ENCODE measurements at regions not wholly inside any gene's neighbourhood (a gene's known extent, or its start where the extent isn't known, plus 50 kb on each side); places are given as distances from the start of the nearest gene placed in this dataset.
"Not testable (repeated sequence)": the region's sequence is repeated elsewhere in the genome, so short reads cannot be mapped to it uniquely, and the experiment has no call there.

DNA sequence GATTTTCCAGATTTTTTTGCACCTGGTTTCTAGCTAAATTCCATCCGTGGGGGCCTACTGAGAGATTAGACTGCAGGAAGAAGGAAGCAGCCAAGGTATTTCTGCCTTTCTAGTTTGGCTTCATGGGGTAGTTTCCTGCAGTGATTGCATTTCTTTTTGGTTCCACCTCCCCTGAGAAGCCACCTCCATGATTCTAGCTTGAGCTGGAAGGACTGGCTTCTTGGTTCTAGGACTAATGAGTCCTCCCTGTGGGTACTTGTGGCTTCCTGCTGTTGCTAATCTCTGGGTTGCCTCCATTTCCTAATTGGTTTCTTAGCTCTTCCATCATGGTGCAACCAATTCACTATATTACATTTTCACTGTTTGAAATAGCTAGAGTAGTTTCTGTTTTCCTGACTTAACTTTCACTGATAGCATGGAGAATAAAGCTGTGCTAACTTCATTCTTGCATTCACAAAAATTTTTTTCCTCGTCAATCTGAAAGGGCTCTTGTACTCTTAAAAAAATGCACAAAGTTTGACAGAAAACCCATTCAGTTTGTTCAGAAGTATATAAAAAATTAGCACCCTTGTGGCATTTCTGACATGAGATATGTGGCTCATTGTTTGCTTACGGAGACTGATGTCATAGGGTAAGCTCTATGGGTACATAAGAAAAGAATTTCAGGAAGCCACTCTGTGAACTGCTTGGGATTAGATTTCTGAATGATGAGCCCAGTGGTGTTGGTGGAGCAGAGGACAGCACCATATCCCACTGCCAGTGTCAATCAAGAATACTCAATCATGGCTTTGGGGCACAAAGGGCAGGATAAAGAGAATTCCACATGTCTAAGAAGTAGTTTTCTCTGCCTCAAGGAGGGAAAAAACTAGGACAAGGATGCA, 242.8 kb upstream of the RBMS1 start:
- DNase-seq: peak; percentile 32

GRCh38 chr2:160737247-160737646, 243.6 kb upstream of the RBMS1 start:
- no peak for DNase-seq

DNA sequence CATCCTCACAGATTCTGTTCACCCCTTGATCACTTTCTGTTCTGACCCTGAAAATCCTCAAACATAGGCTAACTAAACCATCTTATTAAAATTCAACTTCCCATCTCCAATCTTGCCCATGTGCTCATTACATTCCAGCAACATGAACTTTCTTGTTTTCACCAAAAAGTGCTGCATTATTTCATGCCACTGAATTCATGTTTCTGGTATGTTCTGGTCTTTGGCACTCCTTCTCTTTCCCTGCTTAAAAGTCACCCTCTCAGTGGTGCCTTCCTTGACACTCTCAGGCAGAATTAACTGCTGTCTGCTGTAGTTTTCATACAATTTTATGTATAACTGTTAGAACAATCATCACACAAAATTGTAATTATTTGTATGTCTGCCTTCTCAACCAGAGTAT, 247.7 kb upstream of the RBMS1 start:
- DNase-seq: no peak

- no peak for DNase-seq
Observed at GRCh38 chr2:160741815-160742214, 248.2 kb upstream of the RBMS1 start.

- no peak for DNase-seq
Observed at GRCh38 chr2:160742667-160743066, 249.1 kb upstream of the RBMS1 start.

DNA sequence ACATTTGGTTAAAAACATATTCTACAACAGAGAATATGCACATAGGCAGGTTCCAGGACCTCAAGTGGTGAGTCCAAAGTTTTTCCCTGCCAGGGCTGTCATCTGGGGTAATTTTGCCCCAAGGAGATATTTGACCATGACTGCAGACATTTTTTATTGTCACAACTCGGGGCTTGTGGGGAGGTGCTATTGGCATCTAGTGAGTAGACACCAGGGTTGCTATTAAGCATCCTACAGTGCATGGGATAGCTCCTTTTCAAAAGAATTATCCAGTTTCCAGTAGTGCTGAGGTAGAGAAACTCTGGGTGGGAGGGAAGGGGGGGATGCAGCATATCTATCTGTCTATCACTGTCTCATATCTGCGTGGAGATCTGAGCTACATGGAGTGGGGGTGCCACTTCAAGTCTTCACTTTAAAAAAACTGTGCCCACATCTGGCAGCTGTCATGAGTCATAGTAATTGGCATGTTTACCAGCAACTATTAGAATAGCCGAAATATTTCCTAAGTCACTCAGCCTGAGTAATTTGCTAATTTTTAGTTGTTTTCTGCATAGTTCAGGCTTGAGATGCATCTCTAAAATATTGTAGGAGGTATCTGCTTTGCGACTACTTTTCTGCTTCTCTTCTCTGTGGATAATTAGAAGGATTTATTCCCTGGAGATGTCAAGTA, 254.0 kb upstream of the RBMS1 start:
- DNase-seq: peak; percentile 38

DNA sequence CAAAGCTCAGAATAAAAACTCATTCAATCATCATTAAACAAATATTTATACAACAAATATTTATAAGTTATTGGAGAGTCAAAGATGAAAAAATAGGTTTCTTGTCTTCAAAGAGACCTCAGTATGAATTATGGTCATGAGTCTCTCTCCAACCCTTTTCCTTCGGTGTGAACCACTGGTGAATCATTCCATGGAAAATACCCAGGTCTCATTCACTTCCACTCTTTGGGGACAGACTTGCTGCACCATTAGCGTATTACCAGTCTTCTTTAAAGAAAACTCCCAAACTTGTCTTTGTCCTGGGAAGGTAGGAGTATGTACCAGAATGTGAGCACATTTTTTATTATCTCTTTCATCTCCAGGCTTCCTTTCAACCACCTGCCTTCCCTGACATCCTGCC, 257.4 kb upstream of the RBMS1 start:
- no peak for DNase-seq

- DNase-seq: peak; percentile 7
Observed at GRCh38 chr2:160752475-160753330, 259.1 kb upstream of the RBMS1 start.

GRCh38 chr2:160753331-160753654, 259.7 kb upstream of the RBMS1 start:
- DNase-seq: no peak

GRCh38 chr2:160753960-160754359, 260.4 kb upstream of the RBMS1 start:
- DNase-seq: no peak

DNA sequence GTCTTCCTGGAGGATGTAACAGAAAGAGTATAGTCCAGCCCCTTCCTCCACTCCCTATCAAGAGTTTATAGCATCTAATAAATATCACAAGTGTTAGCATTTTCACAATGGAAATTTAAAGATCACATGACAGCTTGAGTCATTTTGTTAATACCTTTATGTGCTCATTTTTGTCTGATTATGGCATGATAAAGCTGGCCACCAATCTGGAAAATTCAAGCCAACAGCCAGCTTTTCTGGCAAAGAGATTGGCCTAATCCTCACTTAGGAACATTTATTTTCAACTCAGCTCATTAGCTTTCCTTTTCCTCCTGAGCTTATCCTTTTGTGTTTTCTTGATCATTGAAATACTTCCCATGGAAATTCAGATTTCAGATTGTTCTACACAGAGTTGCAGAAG, 262.9 kb upstream of the RBMS1 start:
- no peak for DNase-seq

DNA sequence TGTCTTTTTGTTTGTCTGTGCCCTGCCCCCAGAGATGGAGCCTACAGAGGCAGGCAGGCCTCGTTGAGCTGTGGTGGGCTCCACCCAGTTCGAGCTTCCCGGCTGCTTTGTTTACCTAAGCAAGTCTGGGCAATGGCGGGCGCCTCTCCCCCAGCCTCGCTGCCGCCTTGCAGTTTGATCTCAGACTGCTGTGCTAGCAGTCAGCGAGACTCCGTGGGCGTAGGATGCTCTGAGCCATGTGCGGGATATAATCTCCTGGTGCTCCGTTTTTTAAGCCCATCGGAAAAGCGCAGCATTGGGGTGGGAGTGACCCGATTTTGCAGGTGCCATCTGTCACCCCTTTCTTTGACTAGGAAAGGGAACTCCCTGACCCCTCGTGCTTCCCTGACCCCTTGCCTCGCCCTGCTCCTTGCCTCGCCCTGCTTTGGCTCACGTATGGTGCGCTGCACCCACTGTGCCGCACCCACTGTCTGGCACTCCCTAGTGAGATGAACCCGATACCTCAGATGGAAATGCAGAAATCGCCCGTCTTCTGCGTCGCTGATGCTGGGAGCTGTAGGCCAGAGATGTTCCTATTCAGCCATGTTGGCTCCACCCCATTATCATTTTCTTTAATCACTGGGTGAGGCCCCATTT, 269.0 kb upstream of the RBMS1 start:
- not testable (repeated sequence) for DNase-seq

- DNase-seq: no peak
Observed at GRCh38 chr2:160783474-160783873, 289.9 kb upstream of the RBMS1 start.

GRCh38 chr2:160784034-160784433, 290.4 kb upstream of the RBMS1 start:
- DNase-seq: no peak

DNA sequence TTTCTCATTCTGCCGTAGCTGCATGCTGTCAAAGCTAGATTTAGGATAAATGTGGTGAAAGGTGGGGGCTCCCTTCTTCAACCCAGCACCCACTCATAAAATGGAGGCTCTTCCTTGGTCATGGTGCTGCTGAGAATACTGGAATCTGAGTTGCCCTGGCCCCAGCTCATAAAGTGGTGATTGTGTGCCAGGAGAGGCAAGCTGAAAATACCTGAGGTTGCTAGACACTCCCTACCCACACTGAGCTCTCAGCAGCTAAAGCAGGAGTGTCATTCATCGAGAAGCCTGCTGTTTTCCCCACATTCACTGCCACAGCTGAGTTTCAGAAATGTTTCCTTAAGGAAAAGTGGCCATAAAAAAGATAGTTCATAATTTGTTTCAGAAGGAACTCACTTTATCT, 297.1 kb upstream of the RBMS1 start:
- DNase-seq: no peak

DNA sequence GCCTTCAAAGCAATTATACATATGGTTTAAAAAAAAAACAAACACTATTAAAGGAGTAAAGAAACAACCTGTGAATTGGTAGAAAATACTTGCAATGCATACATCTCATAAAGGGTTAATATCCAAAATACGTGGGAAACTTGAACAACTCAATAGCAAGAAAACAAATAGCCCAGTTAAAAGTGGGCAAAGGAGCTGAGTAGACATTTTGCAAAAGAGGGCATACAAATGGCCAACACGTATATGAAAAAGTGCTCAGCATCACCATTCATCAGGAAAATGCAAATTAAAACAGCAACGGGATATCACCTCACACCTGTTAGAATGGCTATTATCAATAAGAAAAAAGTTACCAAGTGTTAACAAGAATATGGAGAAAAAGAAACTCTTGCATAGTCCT, 298.3 kb upstream of the RBMS1 start:
- DNase-seq: no peak

DNA sequence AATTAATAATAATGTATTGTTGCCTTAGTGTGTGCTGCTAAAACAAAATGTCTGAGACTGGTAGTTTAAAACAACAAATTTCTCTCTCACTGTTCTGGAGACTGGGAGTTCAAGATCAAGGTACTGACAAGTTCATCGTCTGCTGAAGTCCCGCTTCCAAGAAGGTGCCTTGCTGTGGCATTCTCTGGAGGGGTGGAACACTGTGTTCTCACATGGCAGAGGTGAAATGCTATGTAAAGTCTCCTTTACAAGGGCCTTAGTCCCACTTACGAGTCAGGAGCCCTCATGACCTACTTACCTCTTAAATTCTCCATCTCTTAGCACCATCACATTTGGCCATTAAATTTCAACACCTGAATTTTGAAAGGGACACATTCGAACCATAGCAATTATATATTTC, 299.2 kb upstream of the RBMS1 start:
- DNase-seq: no peak

GRCh38 chr2:160794926-160795325, 301.3 kb upstream of the RBMS1 start:
- no peak for DNase-seq

- DNase-seq: no peak
Observed at GRCh38 chr2:160803881-160804280, 310.3 kb upstream of the RBMS1 start.

DNA sequence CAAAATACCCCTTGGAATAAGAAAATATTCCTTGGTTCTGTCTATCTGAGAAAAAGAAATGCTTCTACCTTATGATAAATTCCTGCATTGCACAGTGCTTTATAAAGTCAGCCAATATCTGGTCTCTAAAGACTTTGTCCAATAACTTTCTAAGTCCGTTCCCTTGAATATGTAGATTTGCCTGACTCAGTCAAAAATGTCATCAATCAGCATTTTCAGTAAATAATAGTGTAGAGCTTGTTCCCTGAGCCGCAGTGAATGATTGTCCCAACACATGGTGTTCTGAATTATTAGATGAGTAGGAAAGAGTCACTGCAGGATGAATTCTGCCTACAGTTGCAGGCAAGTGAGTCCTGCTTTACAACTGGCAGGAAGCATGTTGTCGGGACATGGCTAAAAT, 316.8 kb upstream of the RBMS1 start:
- no peak for DNase-seq

GRCh38 chr2:160812830-160813505, 319.4 kb upstream of the RBMS1 start:
- DNase-seq: no peak

- DNase-seq: no peak
Observed at GRCh38 chr2:160813506-160813858, 319.9 kb upstream of the RBMS1 start.

Data from amniotic stem cell (primary cell).